ENCODE measurements at regions not wholly inside any gene's neighbourhood (a gene's known extent, or its start where the extent isn't known, plus 50 kb on each side); places are given as distances from the start of the nearest gene placed in this dataset.

DNA sequence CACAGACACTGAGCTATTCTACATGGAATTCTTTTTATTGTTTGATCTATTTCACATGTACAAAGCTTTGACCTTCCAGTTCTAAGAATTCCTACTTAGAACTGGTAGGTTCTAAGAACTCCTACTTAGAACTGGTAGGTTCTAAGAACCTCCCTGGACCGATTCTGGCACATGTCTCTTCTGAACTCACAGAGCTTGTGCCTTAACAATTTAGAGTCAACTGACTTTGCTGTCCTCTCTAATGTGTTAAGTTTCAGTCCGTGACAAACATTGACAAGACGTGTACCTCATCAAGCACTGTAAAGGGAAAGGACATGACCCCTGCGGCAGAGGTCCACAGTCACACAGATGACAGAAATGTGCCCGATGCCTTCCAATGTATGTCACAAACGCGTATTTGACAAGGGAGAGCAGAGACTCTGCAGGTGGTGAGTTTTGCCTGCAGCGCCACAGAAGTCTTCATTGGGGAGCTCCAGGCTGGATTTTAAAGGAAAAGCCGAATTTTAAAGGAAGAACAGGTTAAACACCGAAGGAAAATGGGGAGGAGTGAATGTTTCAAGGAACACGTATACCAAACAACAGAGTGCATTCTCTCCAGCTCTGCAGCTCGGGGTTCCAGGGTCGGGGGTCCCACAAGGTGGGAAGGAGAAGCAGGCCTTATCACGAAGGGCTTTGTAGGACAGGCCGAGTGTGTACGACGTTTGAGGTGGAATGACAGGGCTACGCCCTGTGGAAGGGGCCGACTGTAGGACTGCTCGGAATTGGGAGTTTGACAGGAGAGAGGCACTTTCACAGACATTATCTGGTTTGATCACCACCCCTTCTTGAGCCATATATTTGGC is 161.1 kb upstream of the KLF14 start:
- Histone ChIP-seq H3K9me3 (no peaks in the 10 kb centered on the region), H3K36me3 (peaks cover 0 to 4% (median 0%) of the 10 kb centered on the region in 3 donors), H3K4me1 (peaks cover 7 to 64% (median 13%) of the 10 kb centered on the region in 4 donors), H3K27me3 (no peaks in the 10 kb centered on the region), H3K4me3 (no peak overlapping the region), H3K27ac (peak overlapping the region; percentile 4 to 65 (median 35))
- DNase-seq, result no peak
- no peak for TF ChIP-seq POLR2A (IDR thresholded peaks at IDR 0.05)
- TF ChIP-seq, protein P1, sequence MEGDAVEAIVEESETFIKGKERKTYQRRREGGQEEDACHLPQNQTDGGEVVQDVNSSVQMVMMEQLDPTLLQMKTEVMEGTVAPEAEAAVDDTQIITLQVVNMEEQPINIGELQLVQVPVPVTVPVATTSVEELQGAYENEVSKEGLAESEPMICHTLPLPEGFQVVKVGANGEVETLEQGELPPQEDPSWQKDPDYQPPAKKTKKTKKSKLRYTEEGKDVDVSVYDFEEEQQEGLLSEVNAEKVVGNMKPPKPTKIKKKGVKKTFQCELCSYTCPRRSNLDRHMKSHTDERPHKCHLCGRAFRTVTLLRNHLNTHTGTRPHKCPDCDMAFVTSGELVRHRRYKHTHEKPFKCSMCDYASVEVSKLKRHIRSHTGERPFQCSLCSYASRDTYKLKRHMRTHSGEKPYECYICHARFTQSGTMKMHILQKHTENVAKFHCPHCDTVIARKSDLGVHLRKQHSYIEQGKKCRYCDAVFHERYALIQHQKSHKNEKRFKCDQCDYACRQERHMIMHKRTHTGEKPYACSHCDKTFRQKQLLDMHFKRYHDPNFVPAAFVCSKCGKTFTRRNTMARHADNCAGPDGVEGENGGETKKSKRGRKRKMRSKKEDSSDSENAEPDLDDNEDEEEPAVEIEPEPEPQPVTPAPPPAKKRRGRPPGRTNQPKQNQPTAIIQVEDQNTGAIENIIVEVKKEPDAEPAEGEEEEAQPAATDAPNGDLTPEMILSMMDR (IDR thresholded peaks at IDR 0.05), result no peak

DNA sequence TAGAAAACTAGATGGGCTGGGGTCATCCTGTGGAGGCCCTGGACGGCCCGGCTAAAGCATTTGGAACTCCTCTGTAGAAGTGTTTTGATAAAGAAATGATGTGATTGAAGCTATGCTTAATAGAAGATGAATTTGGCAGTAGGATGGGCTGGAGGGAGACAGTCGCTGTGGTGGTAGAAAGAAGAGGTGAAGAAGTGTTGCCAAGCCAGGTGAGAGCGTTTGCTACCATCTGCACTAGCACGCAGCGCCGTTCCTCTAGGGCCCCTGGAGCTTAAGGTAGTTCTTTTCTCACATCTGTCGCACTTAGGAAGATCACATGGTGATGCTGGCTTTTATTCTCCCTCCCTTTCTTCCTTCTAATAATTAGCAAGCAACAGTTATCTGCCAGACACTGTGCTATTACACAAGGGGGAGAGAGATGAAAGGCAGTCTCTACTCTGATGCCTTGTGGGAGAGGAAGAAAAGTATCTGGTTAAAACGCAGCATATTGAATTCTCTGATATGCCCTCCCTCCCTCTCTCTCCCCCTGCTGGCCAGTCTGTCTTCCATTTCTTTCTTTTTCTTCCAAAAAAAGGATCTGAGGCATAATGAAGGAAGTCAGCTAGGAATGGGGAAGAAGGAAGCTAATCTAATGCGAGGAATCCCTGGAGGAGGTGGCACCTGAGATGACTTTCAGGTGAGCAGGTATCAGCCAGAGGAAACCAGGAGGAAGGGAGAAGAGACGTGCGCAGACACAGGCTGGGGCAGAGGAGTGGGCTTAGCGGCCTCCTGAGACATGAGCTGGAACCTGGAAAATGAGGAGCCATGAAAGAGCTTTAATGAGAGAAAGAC is 162.3 kb upstream of the KLF14 start:
- Histone ChIP-seq H3K27ac (peak overlapping the region; percentile 4 to 72 (median 26)), H3K4me1 (peaks cover 10 to 74% (median 17%) of the 10 kb centered on the region in 4 donors), H3K27me3 (no peaks in the 10 kb centered on the region), H3K9me3 (no peaks in the 10 kb centered on the region), H3K36me3 (no peaks in the 10 kb centered on the region), H3K4me3 (no peak overlapping the region)
- TF ChIP-seq, protein P1 (IDR thresholded peaks at IDR 0.05), result peak in 3 of 6 experiments; percentile 35 to 43 (median 36)
- no peak for TF ChIP-seq POLR2A (IDR thresholded peaks at IDR 0.05)
- no peak for DNase-seq

- Histone ChIP-seq H3K4me3 (no peak overlapping the region), H3K9me3 (no peaks in the 10 kb centered on the region), H3K27me3 (no peaks in the 10 kb centered on the region), H3K36me3 (no peaks in the 10 kb centered on the region), H3K4me1 (peaks cover 8 to 76% (median 20%) of the 10 kb centered on the region in 4 donors), H3K27ac (peak overlapping the region; percentile 1 to 92 (median 50))
- TF ChIP-seq POLR2A (IDR thresholded peaks at IDR 0.05), result no peak
- TF ChIP-seq, protein P1 (IDR thresholded peaks at IDR 0.05), result peak; percentile 71 to 91 (median 79)
- peak; percentile 66 to 86 (median 85) for DNase-seq
Observed at GRCh38 chr7:130896898-130897514, 163.0 kb upstream of the KLF14 start.

GRCh38 chr7:130897515-130898419 is 163.8 kb upstream of the KLF14 start:
- H3K27me3 ChIP-seq, result no peaks in the 10 kb centered on the region
- no peak overlapping the region for H3K4me3 ChIP-seq
- peak overlapping the region; percentile 66 to 92 (median 76) for H3K27ac ChIP-seq
- DNase-seq, result peak in 1 of 3 donors; percentile 57
- no peaks in the 10 kb centered on the region for H3K36me3 ChIP-seq
- peaks cover 8 to 80% (median 22%) of the 10 kb centered on the region in 4 donors for H3K4me1 ChIP-seq
- H3K9me3 ChIP-seq, result no peaks in the 10 kb centered on the region
- TF ChIP-seq POLR2A (IDR thresholded peaks at IDR 0.05), result no peak
- TF ChIP-seq, protein P1 (IDR thresholded peaks at IDR 0.05), result no peak

Data from Peyer's patch (tissue), 4 donors.